Astrocyte of the cerebellum (primary cell): ENCODE measurements at regions not wholly inside any gene's neighbourhood (a gene's known extent, or its start where the extent isn't known, plus 50 kb on each side); places are given as distances from the start of the nearest gene placed in this dataset.
"Not testable (repeated sequence)": the region's sequence is repeated elsewhere in the genome, so short reads cannot be mapped to it uniquely, and the experiment has no call there.

Source experiments
- DNase-seq: peaks from one replicate; pipeline ENCODE4 v3.0.0-alpha.2; 2011; ENCODE audit warnings: low read depth
- H3K4me3 ChIP-seq: 2 replicates; pipeline ENCODE4 v1.5.1; 2011; ENCODE audit warnings: mild to moderate bottlenecking, low read depth, low read length, moderate library complexity
- CTCF ChIP-seq: IDR thresholded peaks from 2 replicates; pipeline ENCODE4 v1.5.1; 2012; ENCODE audit warnings: low read length, low read depth, moderate library complexity, mild to moderate bottlenecking; ENCODE audit errors: missing control alignments
- in situ Hi-C: cut with HindIII; loops from 2 replicates; pipeline ENCODE4 v1.10.0; 2017; ENCODE audit warnings: low sequenced_read_pairs

GRCh38 chr16:21523411-21524067, 75.8 kb upstream of the METTL9 start:
- no peak for TF ChIP-seq CTCF
- in situ Hi-C loops: no loop called here
- no peak overlapping the region for H3K4me3 ChIP-seq
- DNase-seq: no peak

GRCh38 chr16:21524068-21524751, 75.2 kb upstream of the METTL9 start:
- TF ChIP-seq CTCF: no peak
- H3K4me3 ChIP-seq: no peak overlapping the region
- DNase-seq: no peak
- in situ Hi-C loops: no loop called here

GRCh38 chr16:21524752-21525028, 74.7 kb upstream of the METTL9 start:
- in situ Hi-C loops, H3K4me3 ChIP-seq, DNase-seq: not testable (repeated sequence)

- H3K4me3 ChIP-seq, in situ Hi-C loops, DNase-seq: not testable (repeated sequence)
Measured at GRCh38 chr16:21525029-21525895, 74.1 kb upstream of the METTL9 start.

- DNase-seq, H3K4me3 ChIP-seq, in situ Hi-C loops: not testable (repeated sequence)
Measured at GRCh38 chr16:21525956-21526922, 73.1 kb upstream of the METTL9 start.

- no peak overlapping the region for H3K4me3 ChIP-seq
- TF ChIP-seq CTCF: no peak
- DNase-seq: no peak
- in situ Hi-C loops: no loop called here
Measured at GRCh38 chr16:21526923-21527807, 72.2 kb upstream of the METTL9 start.

GRCh38 chr16:21529060-21529658, 70.2 kb upstream of the METTL9 start:
- DNase-seq, H3K4me3 ChIP-seq, in situ Hi-C loops: not testable (repeated sequence)

- in situ Hi-C loops, H3K4me3 ChIP-seq, DNase-seq: not testable (repeated sequence)
Measured at GRCh38 chr16:21530729-21531383, 68.5 kb upstream of the METTL9 start.

- DNase-seq, H3K4me3 ChIP-seq, in situ Hi-C loops: not testable (repeated sequence)
Measured at GRCh38 chr16:21532996-21533395, 66.4 kb upstream of the METTL9 start.

GRCh38 chr16:21533474-21533873, 65.9 kb upstream of the METTL9 start:
- in situ Hi-C loops, DNase-seq: not testable (repeated sequence)

GRCh38 chr16:21534561-21534960, 64.8 kb upstream of the METTL9 start:
- in situ Hi-C loops, DNase-seq: not testable (repeated sequence)

More at GRCh38 chr16:21533474-21533873, 65.9 kb upstream of the METTL9 start:
- not testable (repeated sequence) for H3K4me3 ChIP-seq

More at GRCh38 chr16:21534561-21534960, 64.8 kb upstream of the METTL9 start:
- H3K4me3 ChIP-seq: not testable (repeated sequence)
